ENCODE measurements at regions not wholly inside any gene's neighbourhood (a gene's known extent, or its start where the extent isn't known, plus 50 kb on each side); places are given as distances from the start of the nearest gene placed in this dataset.

- no peak for DNase-seq
Observed at GRCh38 chrX:45980726-45981125, 564.5 kb downstream of the ZNF674 start.

- no peak for DNase-seq
Observed at GRCh38 chrX:45975633-45976032, 569.6 kb downstream of the ZNF674 start.

GRCh38 chrX:45972636-45973035, 572.6 kb downstream of the ZNF674 start:
- no peak for DNase-seq

GRCh38 chrX:45959567-45959966, 585.7 kb downstream of the ZNF674 start:
- DNase-seq = no peak

- no peak for DNase-seq
Observed at GRCh38 chrX:45956191-45956870, 588.9 kb downstream of the ZNF674 start.

- no peak for DNase-seq
Observed at GRCh38 chrX:45955661-45956060, 589.6 kb downstream of the ZNF674 start.

GRCh38 chrX:45954026-45954425, 591.2 kb downstream of the ZNF674 start:
- no peak for DNase-seq

GRCh38 chrX:45952030-45952429, 593.2 kb downstream of the ZNF674 start:
- DNase-seq = no peak

- DNase-seq = no peak
Observed at GRCh38 chrX:45935408-45935807, 609.8 kb downstream of the ZNF674 start.

GRCh38 chrX:45912316-45912715, 632.9 kb downstream of the ZNF674 start:
- DNase-seq = no peak

- no peak for DNase-seq
Observed at GRCh38 chrX:45907786-45908185, 637.4 kb downstream of the ZNF674 start.

- no peak for DNase-seq
Observed at GRCh38 chrX:45903781-45904201, 641.4 kb downstream of the ZNF674 start.

- DNase-seq = no peak
Observed at GRCh38 chrX:45900766-45901615, 644.2 kb downstream of the ZNF674 start.

- no peak for DNase-seq
Observed at GRCh38 chrX:45894864-45895645, 650.2 kb downstream of the ZNF674 start.

- DNase-seq = no peak
Observed at GRCh38 chrX:45889471-45889870, 655.8 kb downstream of the ZNF674 start.

- DNase-seq = no peak
Observed at GRCh38 chrX:45888518-45888917, 656.7 kb downstream of the ZNF674 start.

- no peak for DNase-seq
Observed at GRCh38 chrX:45885931-45886330, 659.3 kb downstream of the ZNF674 start.

GRCh38 chrX:45879512-45879911, 665.7 kb downstream of the ZNF674 start:
- no peak for DNase-seq

- DNase-seq = no peak
Observed at GRCh38 chrX:45876206-45876605, 669.0 kb downstream of the ZNF674 start.

GRCh38 chrX:45873781-45874180, 671.4 kb downstream of the ZNF674 start:
- DNase-seq = no peak

GRCh38 chrX:45872480-45872879, 671.8 kb upstream of the DIPK2B start:
- no peak for DNase-seq

- no peak for DNase-seq
Observed at GRCh38 chrX:45868425-45868824, 667.7 kb upstream of the DIPK2B start.

- DNase-seq = no peak
Observed at GRCh38 chrX:45862801-45863200, 662.1 kb upstream of the DIPK2B start.

Measured in T-helper 9 cell (primary cell).